OCI-LY3 (cell line): ENCODE measurements at regions not wholly inside any gene's neighbourhood (a gene's known extent, or its start where the extent isn't known, plus 50 kb on each side); places are given as distances from the start of the nearest gene placed in this dataset.

ENCODE experiments used
- H2AFZ ChIP-seq: fragments of 200-600, 300-600 bp; shearing (Covaris generic); 2 replicates; pipeline ENCODE4 v1.6.0; 2014; ENCODE audit warnings: antibody characterized with exemption, low read depth, low read length
- H3K27ac ChIP-seq: fragments of 200-600, 300-600 bp; sonication (generic); 2 replicates; pipeline ENCODE4 v1.5.1; 2014; ENCODE audit warnings: mild to moderate bottlenecking, low read length, moderate library complexity, mixed read lengths
- H3K27me3 ChIP-seq: fragments of 200-600, 300-600 bp; sonication (generic); 2 replicates; pipeline ENCODE4 v1.6.1; 2014; ENCODE audit warnings: low read depth, low read length, mixed read lengths
- H3K36me3 ChIP-seq: fragments of 200-600, 300-600 bp; sonication (generic); replicated peaks from 2 replicates; pipeline ENCODE3; 2014; ENCODE audit warnings: low read depth, low read length, mixed read lengths
- H3K4me1 ChIP-seq: fragments of 300-600, 200-600 bp; sonication (generic); 2 replicates; pipeline ENCODE4 v1.6.1; 2014; ENCODE audit warnings: low read length, mixed read lengths
- H3K4me2 ChIP-seq: fragments of 200-600, 300-600 bp; sonication (generic); 2 replicates; pipeline ENCODE4 v1.6.1; 2014; ENCODE audit warnings: low read length, mixed read lengths
- H3K4me3 ChIP-seq: fragments of 300-600, 200-600 bp; sonication (generic); 2 replicates; pipeline ENCODE4 v1.5.1; 2014; ENCODE audit warnings: antibody characterized with exemption, mild to moderate bottlenecking, low read length, moderate library complexity
- H3K79me2 ChIP-seq: fragments of 300-600, 200-600 bp; shearing (Covaris generic); 2 replicates; pipeline ENCODE4 v1.6.1; 2014; ENCODE audit warnings: mild to moderate bottlenecking, low read length, mixed read lengths
- H3K9ac ChIP-seq: fragments of 300-600, 200-600 bp; shearing (Covaris generic); 2 replicates; pipeline ENCODE4 v1.6.0; 2014; ENCODE audit warnings: mild to moderate bottlenecking, low read length, moderate library complexity
- H3K9me3 ChIP-seq: fragments of 200-600, 300-600 bp; shearing (Covaris generic); 2 replicates; pipeline ENCODE4 v1.6.1; 2014; ENCODE audit warnings: low read length, mixed read lengths; ENCODE audit not compliant: insufficient read depth
- H4K20me1 ChIP-seq: fragments of 200-600, 300-600 bp; sonication (generic); 2 replicates; pipeline ENCODE4 v1.6.1; 2016; ENCODE audit warnings: low read length, mixed read lengths; ENCODE audit not compliant: insufficient read depth
- CTCF ChIP-seq: fragments of 200-600, 300-600 bp; sonication (generic); IDR thresholded peaks from 2 replicates; pipeline ENCODE4 v1.5.1; 2014; ENCODE audit warnings: antibody characterized with exemption, low read length, low read depth
- EZH2phosphoT487 ChIP-seq: fragments of 200-600 bp; shearing (Covaris generic); IDR thresholded peaks from 2 replicates; pipeline ENCODE4 v1.6.1; 2018; ENCODE audit warnings: antibody characterized with exemption, mixed run types, low read depth

- no peaks in the 10 kb centered on the region for H3K36me3 ChIP-seq
- H3K4me1 ChIP-seq: no peaks in the 10 kb centered on the region
- no peak overlapping the region for H3K9ac ChIP-seq
- no peak overlapping the region for H3K4me2 ChIP-seq
- no peak overlapping the region for H3K27ac ChIP-seq
- H2AFZ ChIP-seq: no peak overlapping the region
- no peaks in the 10 kb centered on the region for H3K27me3 ChIP-seq
- H4K20me1 ChIP-seq: no peaks in the 10 kb centered on the region
- H3K4me3 ChIP-seq: no peak overlapping the region
- no peaks in the 10 kb centered on the region for H3K79me2 ChIP-seq
- no peaks in the 10 kb centered on the region for H3K9me3 ChIP-seq
- TF ChIP-seq EZH2phosphoT487 (no peak), CTCF (no peak)
Observed at GRCh38 chr13:74629985-74630384, 495.8 kb upstream of the KLF12 start.

DNA sequence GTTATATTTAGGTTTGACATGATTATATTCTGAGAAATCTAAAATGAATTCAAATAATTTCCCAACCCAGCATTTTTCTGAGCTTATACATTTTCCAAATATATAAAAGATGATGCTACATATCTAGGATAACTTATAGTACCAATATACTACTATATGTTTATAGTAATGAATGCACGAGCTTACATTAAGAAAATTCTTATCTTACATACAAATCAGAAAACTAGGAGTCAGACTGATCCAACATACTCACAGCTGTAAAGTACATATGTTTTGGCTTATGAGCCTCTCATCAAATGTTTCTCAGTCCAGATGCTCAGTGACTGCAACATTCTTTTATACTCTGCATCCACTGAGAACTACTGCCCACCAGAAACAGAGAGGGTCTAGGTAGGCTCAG lies 491.3 kb upstream of the KLF12 start:
- no peaks in the 10 kb centered on the region for H4K20me1 ChIP-seq
- H3K27ac ChIP-seq: no peak overlapping the region
- H3K9me3 ChIP-seq: no peaks in the 10 kb centered on the region
- H3K27me3 ChIP-seq: no peaks in the 10 kb centered on the region
- no peaks in the 10 kb centered on the region for H3K79me2 ChIP-seq
- H3K9ac ChIP-seq: no peak overlapping the region
- no peak overlapping the region for H3K4me2 ChIP-seq
- TF ChIP-seq CTCF (no peak), EZH2phosphoT487 (no peak)
- no peak overlapping the region for H2AFZ ChIP-seq
- H3K36me3 ChIP-seq: no peaks in the 10 kb centered on the region
- H3K4me3 ChIP-seq: no peak overlapping the region
- H3K4me1 ChIP-seq: no peaks in the 10 kb centered on the region

- no peaks in the 10 kb centered on the region for H4K20me1 ChIP-seq
- no peak for TF ChIP-seq CTCF
- no peak for TF ChIP-seq EZH2phosphoT487
- H3K4me2 ChIP-seq: no peak overlapping the region
- no peaks in the 10 kb centered on the region for H3K36me3 ChIP-seq
- no peak overlapping the region for H3K9ac ChIP-seq
- no peaks in the 10 kb centered on the region for H3K9me3 ChIP-seq
- H3K79me2 ChIP-seq: no peaks in the 10 kb centered on the region
- H3K4me3 ChIP-seq: no peak overlapping the region
- H3K27me3 ChIP-seq: no peaks in the 10 kb centered on the region
- no peak overlapping the region for H3K27ac ChIP-seq
- no peak overlapping the region for H2AFZ ChIP-seq
- no peaks in the 10 kb centered on the region for H3K4me1 ChIP-seq
Observed at GRCh38 chr13:74623761-74624160, 489.6 kb upstream of the KLF12 start.

GRCh38 chr13:74622284-74622683 lies 488.1 kb upstream of the KLF12 start:
- Histone ChIP-seq H3K79me2 (no peaks in the 10 kb centered on the region), H3K4me3 (no peak overlapping the region), H2AFZ (no peak overlapping the region), H3K36me3 (no peaks in the 10 kb centered on the region), H3K27me3 (no peaks in the 10 kb centered on the region), H3K9me3 (no peaks in the 10 kb centered on the region), H4K20me1 (no peaks in the 10 kb centered on the region), H3K4me2 (no peak overlapping the region), H3K4me1 (no peaks in the 10 kb centered on the region), H3K27ac (no peak overlapping the region), H3K9ac (no peak overlapping the region)
- TF ChIP-seq CTCF (no peak), EZH2phosphoT487 (no peak)
